Caco-2 (cell line): ENCODE measurements at regions not wholly inside any gene's neighbourhood (a gene's known extent, or its start where the extent isn't known, plus 50 kb on each side); places are given as distances from the start of the nearest gene placed in this dataset.

ENCODE experiments used
- BruUV-seq: library from RNA; stranded (reverse); fragments of 400-500 nt; replicated peaks from 2 replicates; lab custom pipeline; 2021; lab: Mats Ljungman, UMichigan
- CTCF ChIA-PET: fragments of 300-600 bp; sonication (Branson Sonifier 250); formaldehyde crosslinking; loops from one replicate; lab custom pipeline; 2022; ENCODE audit warnings: antibody characterized with exemption; lab: Charles Lee
- POLR2A ChIA-PET: fragments of 300-600 bp; sonication (Branson Sonifier 250); formaldehyde crosslinking; loops from one replicate; lab custom pipeline; 2022; ENCODE audit warnings: antibody characterized with exemption; lab: Charles Lee
- DNase-seq, 2 experiments: peaks; one replicate each; pipeline versions ENCODE4 v3.0.0 to v3.0.0-alpha.2; 2020 to 2022
- H3K27me3 ChIP-seq: replicated peaks from 2 replicates; pipeline ENCODE4 v1.6.0; 2011; ENCODE audit warnings: low read length; ENCODE audit not compliant: control insufficient read depth, insufficient read depth
- H3K36me3 ChIP-seq: 2 replicates; pipeline ENCODE4 v1.5.1; 2011; ENCODE audit warnings: low read length; ENCODE audit not compliant: control insufficient read depth, insufficient read depth
- H3K4me1 ChIP-seq: fragments of 250-450 bp; sonication (Bioruptor Pico); 2 replicates; pipeline ENCODE4 v1.5.1; 2020; ENCODE audit warnings: mild to moderate bottlenecking
- H3K4me3 ChIP-seq: 2 replicates; pipeline ENCODE4 v1.5.1; 2011; ENCODE audit warnings: low read depth, mild to moderate bottlenecking, control low read depth, low read length
- H3K9me3 ChIP-seq: fragments of 250-450 bp; sonication (Bioruptor Pico); 2 replicates; pipeline ENCODE4 v1.5.1; 2020; ENCODE audit warnings: mild to moderate bottlenecking, moderate library complexity
- H3K27ac Mint-ChIP-seq: one replicate; pipeline ENCODE4 v1.8.0; 2022; ENCODE audit warnings: mixed read lengths; ENCODE audit not compliant: unreplicated experiment
- H3K27me3 Mint-ChIP-seq: one replicate; pipeline ENCODE4 v1.8.0; 2022; ENCODE audit warnings: mixed read lengths; ENCODE audit not compliant: insufficient read depth, unreplicated experiment
- H3K36me3 Mint-ChIP-seq: one replicate; pipeline ENCODE4 v1.8.0; 2022; ENCODE audit warnings: mild to moderate bottlenecking, mixed read lengths; ENCODE audit not compliant: insufficient read depth, unreplicated experiment
- H3K4me1 Mint-ChIP-seq: one replicate; pipeline ENCODE4 v1.8.0; 2022; ENCODE audit warnings: low read depth, mixed read lengths; ENCODE audit not compliant: unreplicated experiment
- H3K4me3 Mint-ChIP-seq: one replicate; pipeline ENCODE4 v1.8.0; 2022; ENCODE audit warnings: mild to moderate bottlenecking, moderate library complexity, mixed read lengths; ENCODE audit not compliant: unreplicated experiment
- H3K9me3 Mint-ChIP-seq: one replicate; pipeline ENCODE4 v1.8.0; 2022; ENCODE audit warnings: mixed read lengths; ENCODE audit not compliant: unreplicated experiment
- CTCF ChIP-seq, 2 experiments: fragments of 200-600 bp in 1 of 2; IDR thresholded peaks; 1 replicate in 1 of 2; 2 replicates in 1 of 2; pipeline versions ENCODE4 v1.5.1 to v1.8.0; 2011 to 2022; ENCODE audit warnings: antibody characterized with exemption in 1 of 2, control low read depth in 1 of 2, inconsistent platforms in 1 of 2, low read depth in 1 of 2, low read length in 1 of 2, mild to moderate bottlenecking in 1 of 2, moderate library complexity in 1 of 2; ENCODE audit not compliant: insufficient read depth in 1 of 2, severe bottlenecking in 1 of 2, unreplicated experiment in 1 of 2
- intact Hi-C: fragments of 100-400 bp; cut with micrococcal nuclease; formaldehyde crosslinking; loops from one replicate; pipeline ENCODE4 v1.10.0; 2022; ENCODE audit not compliant: unreplicated experiment

DNA sequence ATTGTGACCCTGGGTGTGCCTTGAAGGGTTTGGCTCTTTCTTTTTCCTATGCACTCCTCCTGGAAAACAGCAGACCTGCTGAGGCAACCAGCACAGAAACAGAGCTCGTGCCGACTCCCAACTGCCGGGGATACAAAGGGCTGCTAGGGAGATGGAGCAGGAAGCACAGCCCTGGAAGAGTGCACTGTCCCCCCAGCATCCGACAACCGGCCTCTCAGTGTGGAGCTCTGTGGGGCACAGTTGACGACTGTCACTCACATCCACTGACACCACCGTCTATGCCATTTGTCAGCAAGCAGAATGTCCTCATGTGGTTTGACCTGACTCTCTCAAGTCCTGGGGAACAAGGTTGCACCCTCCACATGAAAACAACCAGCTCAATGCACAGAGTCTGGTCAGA is 290.4 kb downstream of the TNS1 start:
- no peaks in the 10 kb centered on the region for H3K9me3 ChIP-seq
- H3K27me3 ChIP-seq, result no peaks in the 10 kb centered on the region; the same call in 1 of the 2 replicates
- DNase-seq, result no peak
- no peak overlapping the region for H3K4me3 ChIP-seq
- CTCF ChIA-PET, result interaction anchor here (0.7 to 1.7 kb wide), 5 partner anchors 27 to 1014 kb away, joined by 3 to 31 read pairs (median 11); no protein-coding TSS in a partner anchor
- Mint-ChIP-seq H3K27ac (no peak overlapping the region), H3K36me3 (no peaks in the 10 kb centered on the region), H3K4me1 (no peaks in the 10 kb centered on the region), H3K27me3 (no peaks in the 10 kb centered on the region), H3K9me3 (no peaks in the 10 kb centered on the region), H3K4me3 (no peak overlapping the region)
- no peaks in the 10 kb centered on the region for H3K36me3 ChIP-seq
- BruUV-seq, result no TSS peak
- intact Hi-C loops, result loop anchor here (10.0 kb wide), 1 partner anchor 568 kb away; no protein-coding TSS in a partner anchor
- POLR2A ChIA-PET, result no interaction called here
- no peak for TF ChIP-seq CTCF (IDR thresholded peaks at IDR 0.05; ENCODE audit: insufficient read depth in 1 of 2, low read depth in 1 of 2, low read length in 1 of 2, severe bottlenecking in 1 of 2, unreplicated experiment in 1 of 2)
- H3K4me1 ChIP-seq, result no peaks in the 10 kb centered on the region

GRCh38 chr2:217711188-217711587 is 291.6 kb downstream of the TNS1 start:
- Histone ChIP-seq H3K27me3 (no peaks in the 10 kb centered on the region; the same call in 1 of the 2 replicates), H3K4me3 (no peak overlapping the region), H3K4me1 (no peaks in the 10 kb centered on the region), H3K9me3 (no peaks in the 10 kb centered on the region), H3K36me3 (no peaks in the 10 kb centered on the region)
- no peak overlapping the region for H3K27ac Mint-ChIP-seq
- no peak overlapping the region for H3K4me3 Mint-ChIP-seq
- no peaks in the 10 kb centered on the region for H3K27me3 Mint-ChIP-seq
- no peaks in the 10 kb centered on the region for H3K9me3 Mint-ChIP-seq
- DNase-seq, result no peak
- POLR2A ChIA-PET, result no interaction called here
- CTCF ChIA-PET, result interaction anchor here (1.5 kb wide), 1 partner anchor 61 kb away, joined by 5 read pairs; no protein-coding TSS in a partner anchor
- intact Hi-C loops, result loop anchor here (10.0 kb wide), 1 partner anchor 566 kb away; no protein-coding TSS in a partner anchor
- H3K4me1 Mint-ChIP-seq, result no peaks in the 10 kb centered on the region
- no peak for TF ChIP-seq CTCF (IDR thresholded peaks at IDR 0.05; ENCODE audit: insufficient read depth in 1 of 2, low read depth in 1 of 2, low read length in 1 of 2, severe bottlenecking in 1 of 2, unreplicated experiment in 1 of 2)
- H3K36me3 Mint-ChIP-seq, result no peaks in the 10 kb centered on the region
- BruUV-seq, result no TSS peak

DNA sequence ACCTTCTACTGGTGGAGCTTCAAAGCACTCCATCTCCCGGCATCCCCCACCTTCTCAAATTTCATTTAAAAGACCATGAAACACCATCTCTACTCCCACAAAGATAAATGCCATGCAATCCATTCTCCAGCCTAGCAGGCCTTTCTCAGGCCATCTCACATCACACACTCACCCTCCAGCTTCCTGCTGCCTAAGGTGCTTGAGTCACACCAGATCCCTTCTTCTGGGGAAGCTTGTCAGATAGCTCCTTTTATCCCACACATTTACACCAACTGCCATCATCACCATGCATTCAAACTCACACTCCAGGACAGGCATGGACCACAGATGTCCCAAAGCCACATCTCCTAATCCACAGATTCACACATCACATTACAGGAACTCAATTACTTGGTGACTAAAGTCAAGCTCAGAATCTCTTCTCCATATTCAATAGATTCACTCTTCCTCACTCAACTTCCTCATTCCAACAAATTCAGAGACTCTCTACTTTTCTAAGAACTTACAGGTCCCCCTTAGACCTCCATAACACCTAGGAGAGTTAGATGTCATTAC is 292.5 kb downstream of the TNS1 start:
- BruUV-seq, result no TSS peak
- no peaks in the 10 kb centered on the region for H3K27me3 Mint-ChIP-seq
- H3K4me1 Mint-ChIP-seq, result no peaks in the 10 kb centered on the region
- no peaks in the 10 kb centered on the region for H3K9me3 Mint-ChIP-seq
- TF ChIP-seq CTCF (IDR thresholded peaks at IDR 0.05; ENCODE audit: insufficient read depth in 1 of 2, low read depth in 1 of 2, low read length in 1 of 2, severe bottlenecking in 1 of 2, unreplicated experiment in 1 of 2), result no peak
- POLR2A ChIA-PET, result no interaction called here
- no peak overlapping the region for H3K4me3 Mint-ChIP-seq
- H3K27me3 ChIP-seq, result no peaks in the 10 kb centered on the region; the same call in 1 of the 2 replicates
- no peak overlapping the region for H3K4me3 ChIP-seq
- intact Hi-C loops, result loop anchor here (10.0 kb wide), 1 partner anchor 565 kb away; no protein-coding TSS in a partner anchor
- no peak overlapping the region for H3K27ac Mint-ChIP-seq
- DNase-seq, result no peak
- H3K9me3 ChIP-seq, result no peaks in the 10 kb centered on the region
- CTCF ChIA-PET, result interaction anchor here (1.5 kb wide), 1 partner anchor 199 kb away, joined by 4 read pairs; no protein-coding TSS in a partner anchor
- no peaks in the 10 kb centered on the region for H3K36me3 Mint-ChIP-seq
- no peaks in the 10 kb centered on the region for H3K4me1 ChIP-seq
- no peaks in the 10 kb centered on the region for H3K36me3 ChIP-seq
